SU-DHL-6 (cell line): ENCODE measurements at regions not wholly inside any gene's neighbourhood (a gene's known extent, or its start where the extent isn't known, plus 50 kb on each side); places are given as distances from the start of the nearest gene placed in this dataset.

Experiments
- H2AFZ ChIP-seq: fragments of 200-600 bp; sonication (generic); 2 replicates; pipeline ENCODE4 v1.6.1; 2014; ENCODE audit warnings: low read depth, mild to moderate bottlenecking, moderate library complexity, mixed read lengths, antibody characterized with exemption, low read length; ENCODE audit not compliant: severe bottlenecking
- H3F3A ChIP-seq: fragments of 200-600 bp; shearing (Covaris generic); 2 replicates; pipeline ENCODE4 v1.6.0; 2016; ENCODE audit warnings: antibody characterized with exemption, mild to moderate bottlenecking; ENCODE audit not compliant: insufficient read depth
- H3K27ac ChIP-seq: fragments of 200-600 bp; sonication (generic); 2 replicates; pipeline ENCODE4 v1.5.1; 2016; ENCODE audit warnings: low read depth, mild to moderate bottlenecking, low read length, moderate library complexity, mixed read lengths
- H3K27me3 ChIP-seq: fragments of 200-600 bp; sonication (generic), shearing (Covaris generic); 2 replicates; pipeline ENCODE4 v1.6.0; 2014; ENCODE audit warnings: mild to moderate bottlenecking, low read length
- H3K36me3 ChIP-seq: fragments of 200-600 bp; sonication (generic); 2 replicates; pipeline ENCODE4 v1.6.1; 2014; ENCODE audit warnings: mild to moderate bottlenecking, low read length, mixed read lengths
- H3K4me2 ChIP-seq: fragments of 300-600, 200-600 bp; shearing (Covaris generic), sonication (generic); 2 replicates; pipeline ENCODE4 v1.6.0; 2014; ENCODE audit warnings: low read length, low read depth, mild to moderate bottlenecking; ENCODE audit not compliant: poor library complexity, severe bottlenecking
- H3K4me3 ChIP-seq: fragments of 200-600 bp; sonication (generic); 2 replicates; pipeline ENCODE4 v1.5.1; 2014; ENCODE audit warnings: antibody characterized with exemption, low read length, mild to moderate bottlenecking, mixed read lengths; ENCODE audit not compliant: insufficient read depth, poor library complexity, severe bottlenecking
- H3K79me2 ChIP-seq: fragments of 200-600 bp; sonication (generic); 2 replicates; pipeline ENCODE4 v1.6.1; 2014; ENCODE audit warnings: mild to moderate bottlenecking, low read length, moderate library complexity; ENCODE audit not compliant: insufficient read depth
- H3K9ac ChIP-seq: fragments of 200-600 bp; sonication (generic); 2 replicates; pipeline ENCODE4 v1.7.0; 2014; ENCODE audit warnings: mild to moderate bottlenecking, low read length
- H3K9me2 ChIP-seq: fragments of 200-600 bp; sonication (generic); replicated peaks from 2 replicates; pipeline ENCODE4 v1.6.1; 2014; ENCODE audit warnings: low read length; ENCODE audit not compliant: insufficient read depth
- H3K9me3 ChIP-seq: fragments of 200-600 bp; sonication (generic); 2 replicates; pipeline ENCODE4 v1.6.1; 2014; ENCODE audit warnings: low read length, mixed read lengths; ENCODE audit not compliant: insufficient read depth
- H4K20me1 ChIP-seq: fragments of 200-600 bp; sonication (generic); 2 replicates; pipeline ENCODE4 v1.6.1; 2014; ENCODE audit warnings: low read depth, mild to moderate bottlenecking, antibody characterized with exemption, low read length, moderate library complexity, mixed read lengths
- EZH2phosphoT487 ChIP-seq: fragments of 200-600 bp; sonication (generic), shearing (Covaris generic); conservative IDR thresholded peaks from 2 replicates; pipeline ENCODE4 v1.6.1; 2018; ENCODE audit warnings: mild to moderate bottlenecking, antibody characterized with exemption, low read length, moderate library complexity, mixed read lengths
- TF ChIP-seq, protein P1 (sequence below): fragments of 200-600 bp; sonication (generic); IDR thresholded peaks from one replicate; pipeline ENCODE4 v1.5.1; 2017; ENCODE audit warnings: antibody characterized with exemption, mild to moderate bottlenecking, low read length, moderate library complexity; ENCODE audit not compliant: insufficient read depth, poor library complexity, severe bottlenecking

DNA sequence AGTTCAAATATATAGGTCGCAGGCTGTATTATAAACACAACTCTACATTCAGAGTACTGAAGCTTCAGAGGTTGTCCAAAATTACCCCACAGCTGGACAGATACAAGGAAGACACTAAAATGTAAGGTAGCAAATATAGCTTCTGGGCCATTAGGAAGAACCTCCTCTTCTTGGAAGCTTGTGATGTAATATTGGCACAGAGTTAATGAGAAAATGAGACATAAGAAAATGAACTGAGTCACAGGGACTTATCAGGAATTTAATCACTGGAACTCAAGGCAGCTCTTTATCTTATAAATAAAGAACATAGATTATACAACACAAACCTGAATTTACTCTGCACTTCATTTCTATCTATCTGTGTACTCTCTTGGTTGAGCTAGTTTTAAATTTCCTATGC is 344.7 kb downstream of the PCDH10 start:
- H3K27me3 ChIP-seq = no peaks in the 10 kb centered on the region
- no peak for TF ChIP-seq EZH2phosphoT487
- TF ChIP-seq, protein P1, sequence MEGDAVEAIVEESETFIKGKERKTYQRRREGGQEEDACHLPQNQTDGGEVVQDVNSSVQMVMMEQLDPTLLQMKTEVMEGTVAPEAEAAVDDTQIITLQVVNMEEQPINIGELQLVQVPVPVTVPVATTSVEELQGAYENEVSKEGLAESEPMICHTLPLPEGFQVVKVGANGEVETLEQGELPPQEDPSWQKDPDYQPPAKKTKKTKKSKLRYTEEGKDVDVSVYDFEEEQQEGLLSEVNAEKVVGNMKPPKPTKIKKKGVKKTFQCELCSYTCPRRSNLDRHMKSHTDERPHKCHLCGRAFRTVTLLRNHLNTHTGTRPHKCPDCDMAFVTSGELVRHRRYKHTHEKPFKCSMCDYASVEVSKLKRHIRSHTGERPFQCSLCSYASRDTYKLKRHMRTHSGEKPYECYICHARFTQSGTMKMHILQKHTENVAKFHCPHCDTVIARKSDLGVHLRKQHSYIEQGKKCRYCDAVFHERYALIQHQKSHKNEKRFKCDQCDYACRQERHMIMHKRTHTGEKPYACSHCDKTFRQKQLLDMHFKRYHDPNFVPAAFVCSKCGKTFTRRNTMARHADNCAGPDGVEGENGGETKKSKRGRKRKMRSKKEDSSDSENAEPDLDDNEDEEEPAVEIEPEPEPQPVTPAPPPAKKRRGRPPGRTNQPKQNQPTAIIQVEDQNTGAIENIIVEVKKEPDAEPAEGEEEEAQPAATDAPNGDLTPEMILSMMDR = no peak

DNA sequence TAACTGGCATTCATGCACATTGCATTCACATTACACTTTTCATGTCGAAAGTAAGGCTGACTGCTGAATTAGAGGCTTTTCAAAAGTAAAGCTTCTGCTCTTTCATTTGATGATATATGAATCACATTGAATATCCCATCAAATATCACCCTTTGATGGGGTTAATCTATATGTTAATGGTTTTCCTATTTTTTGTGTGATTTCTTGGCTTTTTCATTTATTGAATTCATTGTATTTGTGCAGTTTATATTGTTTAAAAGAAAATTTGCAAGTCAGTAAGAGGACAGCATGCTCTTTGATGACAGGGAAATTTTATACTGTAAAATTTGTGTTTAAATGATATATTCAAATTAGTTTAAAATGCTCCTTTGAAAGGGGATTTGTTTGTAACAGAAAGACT is 344.1 kb downstream of the PCDH10 start:
- no peaks in the 10 kb centered on the region for H4K20me1 ChIP-seq
- no peak for TF ChIP-seq EZH2phosphoT487
- TF ChIP-seq, protein P1 = no peak
- no peaks in the 10 kb centered on the region for H3K79me2 ChIP-seq

More for the DNA sequence above, 344.7 kb downstream of the PCDH10 start:
- Histone ChIP-seq H3K9ac (no peak overlapping the region), H3K4me3 (no peak overlapping the region), H3K9me3 (no peaks in the 10 kb centered on the region), H4K20me1 (no peaks in the 10 kb centered on the region), H2AFZ (no peak overlapping the region), H3K9me2 (no peaks in the 10 kb centered on the region), H3K27ac (no peak overlapping the region), H3F3A (no peaks in the 10 kb centered on the region), H3K4me2 (no peak overlapping the region), H3K36me3 (no peaks in the 10 kb centered on the region), H3K79me2 (no peaks in the 10 kb centered on the region)

DNA sequence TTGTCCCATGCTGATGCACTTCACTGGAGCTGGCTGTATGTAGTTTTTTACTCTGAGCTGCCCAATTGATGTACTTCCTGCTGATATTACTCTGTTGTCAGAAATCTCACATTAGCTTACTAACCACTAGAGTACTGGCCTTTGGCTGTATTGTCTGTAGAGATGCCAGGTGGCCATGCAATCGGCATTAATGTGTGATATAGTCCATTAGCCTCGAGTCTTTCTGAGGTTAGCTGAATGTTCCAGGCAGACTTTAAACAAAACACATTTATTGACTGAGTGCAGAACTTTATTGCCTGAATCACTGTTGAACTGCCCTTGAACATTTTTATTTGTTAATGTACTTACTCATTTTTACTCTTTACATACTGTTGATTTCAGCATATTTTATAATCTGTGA is 335.2 kb downstream of the PCDH10 start:
- Histone ChIP-seq H3K79me2 (no peaks in the 10 kb centered on the region), H2AFZ (peak overlapping the region; percentile 41), H3K27me3 (no peaks in the 10 kb centered on the region), H3K36me3 (no peaks in the 10 kb centered on the region), H3K27ac (no peak overlapping the region), H3K4me3 (no peak overlapping the region), H3K9me2 (no peaks in the 10 kb centered on the region), H3K9ac (no peak overlapping the region), H3K9me3 (no peaks in the 10 kb centered on the region), H3K4me2 (no peak overlapping the region), H3F3A (no peaks in the 10 kb centered on the region), H4K20me1 (no peaks in the 10 kb centered on the region)
- TF ChIP-seq, protein P1 = no peak
- no peak for TF ChIP-seq EZH2phosphoT487

More for the DNA sequence above, 344.1 kb downstream of the PCDH10 start:
- Histone ChIP-seq H3K9me2 (no peaks in the 10 kb centered on the region), H3K27ac (no peak overlapping the region), H3K4me3 (no peak overlapping the region), H3F3A (no peaks in the 10 kb centered on the region), H3K9me3 (no peaks in the 10 kb centered on the region), H3K9ac (no peak overlapping the region), H3K27me3 (no peaks in the 10 kb centered on the region), H3K36me3 (no peaks in the 10 kb centered on the region), H2AFZ (no peak overlapping the region), H3K4me2 (no peak overlapping the region)

DNA sequence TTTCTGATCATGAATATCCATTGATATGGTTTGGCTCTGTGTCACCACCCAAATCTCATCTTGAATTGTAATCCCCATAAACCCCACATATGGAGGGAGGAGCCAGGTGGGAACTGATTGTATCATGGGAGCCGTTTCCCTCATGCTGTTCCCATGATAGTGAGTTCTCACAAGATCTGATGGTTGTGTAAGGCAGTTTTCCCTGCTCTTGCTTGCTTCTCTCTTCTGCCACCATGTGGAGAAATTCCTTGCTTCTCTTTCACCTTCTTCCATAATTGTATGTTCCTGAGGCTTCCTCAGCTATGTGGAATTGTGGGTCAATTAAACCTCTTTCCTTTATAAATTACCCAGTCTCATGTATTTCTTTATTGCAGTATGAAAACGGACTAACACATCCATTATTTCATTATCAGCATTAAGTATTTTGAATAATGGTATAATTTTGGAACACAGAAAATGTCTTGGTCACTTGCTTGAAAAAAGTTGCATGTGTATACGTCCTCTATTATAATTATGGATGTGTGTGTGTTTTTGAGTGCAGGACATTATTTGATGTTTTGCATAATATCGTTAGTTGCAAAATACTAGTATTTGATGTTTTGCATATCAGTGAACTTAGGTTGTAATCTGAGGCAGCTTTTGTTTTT is 334.6 kb downstream of the PCDH10 start:
- Histone ChIP-seq H4K20me1 (no peaks in the 10 kb centered on the region), H3K9me2 (no peaks in the 10 kb centered on the region), H2AFZ (no peak overlapping the region), H3K27me3 (no peaks in the 10 kb centered on the region), H3K36me3 (no peaks in the 10 kb centered on the region), H3K9ac (no peak overlapping the region), H3K9me3 (no peaks in the 10 kb centered on the region), H3K4me2 (no peak overlapping the region), H3K4me3 (no peak overlapping the region), H3K27ac (no peak overlapping the region), H3K79me2 (no peaks in the 10 kb centered on the region), H3F3A (no peaks in the 10 kb centered on the region)
- TF ChIP-seq EZH2phosphoT487 = no peak
- TF ChIP-seq, protein P1 = no peak
